Transverse colon (tissue), 4 donors: ENCODE measurements at regions not wholly inside any gene's neighbourhood (a gene's known extent, or its start where the extent isn't known, plus 50 kb on each side); places are given as distances from the start of the nearest gene placed in this dataset.

Source experiments
- DNase-seq: peaks from one replicate; pipeline ENCODE4 v3.0.0-alpha.2; 2019
- H3K27ac ChIP-seq, 4 donors: fragments of 200-600 bp; sonication (generic); 2 replicates each; pipeline ENCODE4 v1.5.1; 2016 to 2018; ENCODE audit warnings: inconsistent platforms in 4 of 4
- H3K27me3 ChIP-seq: fragments of 200-600 bp; sonication (generic); 2 replicates; pipeline ENCODE4 v1.5.1; 2017; ENCODE audit warnings: inconsistent platforms
- H3K36me3 ChIP-seq, 4 donors: fragments of 200-600 bp; sonication (generic); 2 replicates each; pipeline ENCODE4 v1.5.1; 2017 to 2019; ENCODE audit warnings: inconsistent platforms in 4 of 4
- H3K4me1 ChIP-seq, 4 donors: fragments of 200-600 bp; sonication (generic); 2 replicates each; pipeline ENCODE4 v1.5.1; 2017 to 2020; ENCODE audit warnings: inconsistent platforms in 4 of 4
- H3K4me3 ChIP-seq, 4 donors: fragments of 200-600 bp; sonication (generic); 1 replicate in 1 of 4; 2 replicates in 3 of 4; pipeline versions ENCODE4 v1.5.1 to v1.6.1; 2017 to 2019; ENCODE audit warnings: inconsistent platforms in 4 of 4
- H3K9me3 ChIP-seq, 2 donors: fragments of 200-600 bp; sonication (generic); 2 replicates each; pipeline ENCODE4 v1.5.1; 2017 to 2019; ENCODE audit warnings: inconsistent platforms in 2 of 2
- CTCF ChIP-seq, 5 experiments: fragments of 200-600 bp in 3 of 5; fragments of 450-650 bp in 2 of 5; sonication (generic) in 3 of 5; IDR thresholded peaks; 1 replicate in 2 of 5; 2 replicates in 3 of 5; pipeline ENCODE4 v1.5.1; 2016 to 2017; ENCODE audit warnings: antibody characterized with exemption in 5 of 5, inconsistent platforms in 3 of 5, mild to moderate bottlenecking in 2 of 5, moderate library complexity in 1 of 5
- EP300 ChIP-seq: sonication (generic); formaldehyde crosslinking; IDR thresholded peaks from one replicate; pipeline ENCODE4 v1.6.1; 2017; ENCODE audit warnings: antibody characterized with exemption, low read depth
- POLR2A ChIP-seq: fragments of 450-650 bp; IDR thresholded peaks from one replicate; pipeline ENCODE4 v1.6.1; 2016; ENCODE audit warnings: antibody characterized with exemption, mild to moderate bottlenecking, moderate library complexity
- POLR2AphosphoS5 ChIP-seq, 3 donors: sonication (generic); formaldehyde crosslinking; IDR thresholded peaks; one replicate each; pipeline ENCODE4 v1.6.1; 2016; ENCODE audit warnings: antibody characterized with exemption in 3 of 3
- WGBS, 2 donors: methylation state at CpG; one replicate each; pipeline ENCODE4 v1.1.5; 2018; ENCODE audit warnings: low coverage in 1 of 2; 5-methylcytosine and 5-hydroxymethylcytosine counted together
- in situ Hi-C, 4 donors: fragments of 200-750 bp; cut with MboI; loops; one replicate each; pipeline versions ENCODE4 v1.15.0 to v1.15.1; 2017; ENCODE audit warnings: low sequenced_read_pairs in 3 of 4, low pct_ligation_motif_present in 1 of 4, low pct_unique_long_range_greater_than_20kb in 1 of 4
- intact Hi-C: fragments of 100-400 bp; cut with DNase I; formaldehyde crosslinking; loops from one replicate; pipeline ENCODE4 v1.15.1; 2023; ENCODE audit warnings: low total_unique reads

GRCh38 chr9:16954040-16954439, 83.6 kb upstream of the BNC2 start:
- intact Hi-C loops: no loop called here
- H3K27me3 ChIP-seq: no peaks in the 10 kb centered on the region
- WGBS, 2 donors: 70 to 93% methylated on average over 2 of the region's 2 CpGs
- DNase-seq: no peak
- H3K27ac ChIP-seq: no peak overlapping the region
- H3K9me3 ChIP-seq: no peaks in the 10 kb centered on the region
- no peaks in the 10 kb centered on the region for H3K4me1 ChIP-seq
- no peak for TF ChIP-seq POLR2A
- in situ Hi-C loops: no loop called here
- no peaks in the 10 kb centered on the region for H3K36me3 ChIP-seq
- H3K4me3 ChIP-seq: no peak overlapping the region

DNA sequence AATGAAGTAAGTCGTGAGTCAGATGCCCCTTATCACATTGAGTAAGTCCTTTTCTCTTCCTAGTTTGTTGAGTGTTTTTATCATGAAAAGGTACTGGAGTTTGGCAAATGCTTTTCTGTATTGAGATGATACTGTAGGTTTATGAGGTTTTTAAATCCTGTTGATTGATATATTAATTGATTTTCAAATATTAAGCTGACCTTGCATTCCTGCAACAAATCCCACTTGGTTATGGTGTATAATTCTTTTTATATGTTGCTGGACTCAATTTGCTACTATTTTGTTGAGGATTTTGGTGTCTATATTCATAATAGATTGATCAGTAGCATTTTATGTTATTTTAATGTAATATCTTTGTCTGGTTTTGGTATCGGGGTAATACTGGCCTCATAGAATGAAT, 81.0 kb upstream of the BNC2 start:
- Histone ChIP-seq H3K27me3 (no peaks in the 10 kb centered on the region), H3K4me1 (no peaks in the 10 kb centered on the region), H3K9me3 (no peaks in the 10 kb centered on the region), H3K4me3 (no peak overlapping the region), H3K27ac (no peak overlapping the region), H3K36me3 (no peaks in the 10 kb centered on the region)
- DNase-seq: no peak
- TF ChIP-seq POLR2AphosphoS5 (IDR thresholded peaks at IDR 0.05): no peak
- no peak for TF ChIP-seq EP300
- TF ChIP-seq POLR2A: no peak
- no peak for TF ChIP-seq CTCF (IDR thresholded peaks at IDR 0.05)
- intact Hi-C loops: no loop called here
- WGBS, 2 donors: 73 to 90% methylated on average over 2 of the region's 2 CpGs
- in situ Hi-C loops: no loop called here

DNA sequence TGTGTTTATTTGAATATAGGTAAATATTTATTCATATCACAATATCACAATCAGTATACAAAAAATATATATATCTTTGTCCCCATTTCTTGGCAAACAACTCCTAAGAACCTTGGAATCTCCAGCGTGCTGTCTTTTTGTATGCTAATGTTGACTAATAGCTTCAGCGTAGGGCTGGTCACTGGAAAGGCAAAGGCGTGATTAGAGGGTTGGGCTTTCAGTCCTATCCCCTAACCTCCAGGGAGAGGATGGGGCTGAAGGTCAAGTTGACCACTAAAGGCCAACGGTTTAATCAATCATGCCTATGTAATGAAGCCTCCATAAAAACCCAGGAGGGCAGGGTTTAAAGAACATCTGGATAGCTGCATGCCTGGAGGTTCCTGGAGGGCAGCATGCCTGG, 79.6 kb upstream of the BNC2 start:
- Histone ChIP-seq H3K27ac (no peak overlapping the region), H3K4me3 (no peak overlapping the region), H3K9me3 (no peaks in the 10 kb centered on the region), H3K4me1 (no peaks in the 10 kb centered on the region), H3K36me3 (no peaks in the 10 kb centered on the region), H3K27me3 (no peaks in the 10 kb centered on the region)
- DNase-seq: no peak
- no peak for TF ChIP-seq POLR2AphosphoS5 (IDR thresholded peaks at IDR 0.05)
- no peak for TF ChIP-seq CTCF (IDR thresholded peaks at IDR 0.05)
- TF ChIP-seq POLR2A: no peak
- no peak for TF ChIP-seq EP300
- intact Hi-C loops: no loop called here
- WGBS, 2 donors: 65 to 74% methylated on average over 3 to 4 of the region's 4 CpGs
- in situ Hi-C loops: no loop called here

DNA sequence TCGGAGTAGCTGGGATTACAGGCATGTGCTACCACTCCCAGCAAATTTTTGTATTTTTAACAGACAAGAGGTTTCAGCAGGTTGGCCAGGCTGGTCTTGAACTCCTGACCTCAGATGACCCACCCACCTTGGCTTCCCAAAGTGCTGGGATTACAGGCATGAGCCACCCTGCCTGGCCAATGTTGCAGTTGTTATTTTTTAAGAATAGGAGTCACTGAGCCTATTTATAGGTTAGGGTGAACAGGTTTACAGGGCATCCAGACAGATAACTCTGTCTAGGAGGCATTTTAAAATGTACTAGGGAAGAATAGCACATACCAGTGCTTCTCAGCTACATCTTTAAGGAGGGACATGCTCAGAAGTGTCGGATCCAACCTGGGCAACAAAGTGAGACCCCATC, 60.1 kb upstream of the BNC2 start:
- H3K36me3 ChIP-seq: no peaks in the 10 kb centered on the region

More for the DNA sequence above, 60.1 kb upstream of the BNC2 start:
- no peak overlapping the region for H3K4me3 ChIP-seq
- 83% methylated on average over 1 to 2 of the region's 2 CpGs for WGBS, 2 donors
- H3K27me3 ChIP-seq: no peaks in the 10 kb centered on the region
- no peak for TF ChIP-seq POLR2AphosphoS5 (IDR thresholded peaks at IDR 0.05)
- TF ChIP-seq POLR2A: no peak
- TF ChIP-seq CTCF (IDR thresholded peaks at IDR 0.05): no peak
- no peak for TF ChIP-seq EP300
- H3K4me1 ChIP-seq: no peaks in the 10 kb centered on the region
- in situ Hi-C loops (no loop called here), intact Hi-C loops (no loop called here)
- no peaks in the 10 kb centered on the region for H3K9me3 ChIP-seq
- no peak overlapping the region for H3K27ac ChIP-seq
- DNase-seq: no peak
